ENCODE measurements at regions not wholly inside any gene's neighbourhood (a gene's known extent, or its start where the extent isn't known, plus 50 kb on each side); places are given as distances from the start of the nearest gene placed in this dataset.
"Not testable (repeated sequence)": the region's sequence is repeated elsewhere in the genome, so short reads cannot be mapped to it uniquely, and the experiment has no call there.

- no peak for DNase-seq (ENCODE audit: low read depth)
These were observed 738.4 kb downstream of the PCDH17 start for GRCh38 chr13:58369936-58370335.

- no peak for DNase-seq (ENCODE audit: low read depth)
These were observed 744.8 kb downstream of the PCDH17 start for GRCh38 chr13:58376349-58376748.

GRCh38 chr13:58376775-58377174 is 745.2 kb downstream of the PCDH17 start:
- no peak for DNase-seq (ENCODE audit: low read depth)

- no peak for DNase-seq (ENCODE audit: low read depth)
These were observed 747.7 kb downstream of the PCDH17 start for GRCh38 chr13:58379221-58379620.

- not testable (repeated sequence) for DNase-seq (ENCODE audit: low read depth)
These were observed 753.8 kb downstream of the PCDH17 start for GRCh38 chr13:58385336-58385735.

GRCh38 chr13:58397596-58398387 is 766.2 kb downstream of the PCDH17 start:
- DNase-seq (ENCODE audit: low read depth), result no peak

GRCh38 chr13:58399263-58399662 is 767.7 kb downstream of the PCDH17 start:
- DNase-seq (ENCODE audit: low read depth), result no peak

- DNase-seq (ENCODE audit: low read depth), result no peak
These were observed 775.0 kb downstream of the PCDH17 start for GRCh38 chr13:58406545-58406944.

GRCh38 chr13:58429917-58430316 is 798.4 kb downstream of the PCDH17 start:
- no peak for DNase-seq (ENCODE audit: low read depth)

- DNase-seq (ENCODE audit: low read depth), result no peak
These were observed 803.4 kb downstream of the PCDH17 start for GRCh38 chr13:58434943-58435342.

- DNase-seq (ENCODE audit: low read depth), result no peak
These were observed 805.9 kb downstream of the PCDH17 start for GRCh38 chr13:58437427-58437826.

- no peak for DNase-seq (ENCODE audit: low read depth)
These were observed 815.4 kb downstream of the PCDH17 start for GRCh38 chr13:58446979-58447378.

GRCh38 chr13:58452123-58452623 is 820.6 kb downstream of the PCDH17 start:
- DNase-seq (ENCODE audit: low read depth), result no peak

- no peak for DNase-seq (ENCODE audit: low read depth)
These were observed 823.5 kb downstream of the PCDH17 start for GRCh38 chr13:58455094-58455493.

GRCh38 chr13:58461217-58461616 is 829.7 kb downstream of the PCDH17 start:
- DNase-seq (ENCODE audit: low read depth), result no peak

GRCh38 chr13:58463841-58464240 is 832.3 kb downstream of the PCDH17 start:
- no peak for DNase-seq (ENCODE audit: low read depth)

- no peak for DNase-seq (ENCODE audit: low read depth)
These were observed 835.6 kb downstream of the PCDH17 start for GRCh38 chr13:58467176-58467575.

- DNase-seq (ENCODE audit: low read depth), result no peak
These were observed 840.9 kb downstream of the PCDH17 start for GRCh38 chr13:58472483-58472882.

GRCh38 chr13:58474581-58474980 is 843.0 kb downstream of the PCDH17 start:
- no peak for DNase-seq (ENCODE audit: low read depth)

GRCh38 chr13:58476206-58476918 is 844.8 kb downstream of the PCDH17 start:
- DNase-seq (ENCODE audit: low read depth), result no peak

GRCh38 chr13:58478858-58479257 is 847.3 kb downstream of the PCDH17 start:
- DNase-seq (ENCODE audit: low read depth), result no peak

GRCh38 chr13:58480061-58480460 is 848.5 kb downstream of the PCDH17 start:
- no peak for DNase-seq (ENCODE audit: low read depth)

GRCh38 chr13:58488251-58488650 is 856.7 kb downstream of the PCDH17 start:
- no peak for DNase-seq (ENCODE audit: low read depth)

All from activated T-helper 9 cell treated with anti-CD3 and anti-CD28 coated beads, Interleukin-2, amount 50 U/mL, for 16 hours (primary cell).